ENCODE measurements at regions not wholly inside any gene's neighbourhood (a gene's known extent, or its start where the extent isn't known, plus 50 kb on each side); places are given as distances from the start of the nearest gene placed in this dataset.

DNA sequence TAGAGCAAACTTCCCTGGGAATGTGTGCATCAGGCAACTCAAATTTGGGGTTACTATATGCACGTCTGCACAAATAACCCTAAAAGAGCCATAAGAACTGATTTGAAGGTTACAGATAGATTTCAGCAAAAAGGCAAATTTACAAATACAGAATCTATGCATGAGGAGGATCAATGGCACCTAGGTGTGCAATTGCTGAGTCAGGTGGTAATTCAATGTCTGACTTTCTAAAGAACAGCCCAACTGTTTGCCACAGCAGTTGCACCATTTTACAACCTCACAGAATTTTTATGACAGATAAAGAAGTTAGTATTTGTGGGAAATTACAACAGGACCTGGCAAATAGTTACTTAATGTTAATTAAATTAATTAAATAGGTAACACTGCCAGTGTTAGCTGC, 405.5 kb downstream of the TMEM114 start:
- Histone ChIP-seq H3K4me3 (ENCODE audit: low read depth, low read length) (no peak overlapping the region), H3K27ac (ENCODE audit: extremely low read depth, low read depth, low read length) (no peak overlapping the region), H3K4me1 (ENCODE audit: control insufficient read depth, insufficient read depth, low read length) (no peaks in the 10 kb centered on the region), H3K36me3 (ENCODE audit: control insufficient read depth in 2 of 2, insufficient read depth in 1 of 2, low read length in 2 of 2) (no peaks in the 10 kb centered on the region), H3K9me3 (ENCODE audit: control insufficient read depth, insufficient read depth, low read depth, low read length) (no peaks in the 10 kb centered on the region)
- POLR2A ChIA-PET, result no interaction called here
- TF ChIP-seq BCL11B (tag by site-specific recombination; IDR thresholded peaks at IDR 0.05; ENCODE audit: low read depth) (no peak), ZNF624 (tag by site-specific recombination; IDR thresholded peaks at IDR 0.05) (no peak), ZBTB7A (tag by site-specific recombination; IDR thresholded peaks at IDR 0.05; ENCODE audit: low read depth) (no peak), SCRT2 (tag by site-specific recombination; IDR thresholded peaks at IDR 0.05) (no peak), ZNF558 (tag by site-specific recombination; IDR thresholded peaks at IDR 0.05) (no peak)
- CTCF ChIA-PET, result no interaction called here

- H3K9me3 ChIP-seq (ENCODE audit: control insufficient read depth, insufficient read depth, low read depth, low read length), result no peaks in the 10 kb centered on the region
- ChIA-PET POLR2A (no interaction called here), CTCF (no interaction called here)
- no peak for TF ChIP-seq ZNF785 (tag by site-specific recombination; IDR thresholded peaks at IDR 0.05)
- no peak for TF ChIP-seq ZNF202 (tag by site-specific recombination; IDR thresholded peaks at IDR 0.05; ENCODE audit: borderline replicate concordance)
- no peak for TF ChIP-seq ZNF670 (tag by site-specific recombination; IDR thresholded peaks at IDR 0.05; ENCODE audit: low read depth)
- TF ChIP-seq WT1 (tag by site-specific recombination; IDR thresholded peaks at IDR 0.05), result no peak
- TF ChIP-seq EGR2 (tag by site-specific recombination; IDR thresholded peaks at IDR 0.05; ENCODE audit: low read depth), result no peak
- no peak for TF ChIP-seq SP3 (tag by site-specific recombination; IDR thresholded peaks at IDR 0.05)
- no peak for TF ChIP-seq ZNF837 (tag by site-specific recombination; IDR thresholded peaks at IDR 0.05)
- no peak for TF ChIP-seq FEZF1 (tag by site-specific recombination; IDR thresholded peaks at IDR 0.05)
- no peak for TF ChIP-seq ZNF362 (tag by site-specific recombination; IDR thresholded peaks at IDR 0.05)
- no peak for TF ChIP-seq ZNF274 (IDR thresholded peaks at IDR 0.05; ENCODE audit: low read length)
- no peak for TF ChIP-seq ZNF274 (tag by site-specific recombination; IDR thresholded peaks at IDR 0.05; ENCODE audit: borderline replicate concordance)
- no peak for TF ChIP-seq ZNF184 (tag by site-specific recombination; IDR thresholded peaks at IDR 0.05)
- no peak for TF ChIP-seq ZNF18 (tag by site-specific recombination; IDR thresholded peaks at IDR 0.05)
- no peak for TF ChIP-seq KLF10 (tag by site-specific recombination; IDR thresholded peaks at IDR 0.05)
- no peaks in the 10 kb centered on the region for H3K4me1 ChIP-seq (ENCODE audit: control insufficient read depth, insufficient read depth, low read length)
- H3K4me3 ChIP-seq (ENCODE audit: low read depth, low read length), result no peak overlapping the region
- H3K36me3 ChIP-seq (ENCODE audit: control insufficient read depth in 2 of 2, insufficient read depth in 1 of 2, low read length in 2 of 2), result no peaks in the 10 kb centered on the region
- H3K27ac ChIP-seq (ENCODE audit: extremely low read depth, low read depth, low read length), result no peak overlapping the region
These were observed 406.9 kb downstream of the TMEM114 start for GRCh38 chr16:8183176-8184099.

GRCh38 chr16:8182761-8183160, 407.6 kb downstream of the TMEM114 start:
- CTCF ChIA-PET, result no interaction called here
- POLR2A ChIA-PET, result no interaction called here
- Histone ChIP-seq H3K9me3 (ENCODE audit: control insufficient read depth, insufficient read depth, low read depth, low read length) (no peaks in the 10 kb centered on the region), H3K4me1 (ENCODE audit: control insufficient read depth, insufficient read depth, low read length) (no peaks in the 10 kb centered on the region), H3K27ac (ENCODE audit: extremely low read depth, low read depth, low read length) (no peak overlapping the region), H3K4me3 (ENCODE audit: low read depth, low read length) (no peak overlapping the region), H3K36me3 (ENCODE audit: control insufficient read depth in 2 of 2, insufficient read depth in 1 of 2, low read length in 2 of 2) (no peaks in the 10 kb centered on the region)
- TF ChIP-seq ZBTB11 (tag by site-specific recombination; conservative IDR thresholded peaks at IDR 0.05; ENCODE audit: low read depth) (no peak), ZNF18 (tag by site-specific recombination; IDR thresholded peaks at IDR 0.05) (no peak), HOXC10 (CRISPR knock-in tag; IDR thresholded peaks at IDR 0.05) (no peak), ZNF677 (tag by site-specific recombination; IDR thresholded peaks at IDR 0.05) (no peak), ZSCAN16 (tag by site-specific recombination; IDR thresholded peaks at IDR 0.05) (no peak)
